Naive thymus-derived CD4-positive, alpha-beta T cell (primary cell): ENCODE measurements at regions not wholly inside any gene's neighbourhood (a gene's known extent, or its start where the extent isn't known, plus 50 kb on each side); places are given as distances from the start of the nearest gene placed in this dataset.

ENCODE experiments used
- ATAC-seq: fragments of 150-1000 bp; cut with Tn5 transposase; 2 replicates; pipeline ENCODE4 v1.10.0; 2021; ENCODE audit warnings: mild to moderate bottlenecking, moderate library complexity
- CTCF ChIA-PET: fragments of 350-600 bp; sonication (Branson Sonifier 250); formaldehyde crosslinking; loops from one replicate; lab custom pipeline; 2021; ENCODE audit warnings: antibody characterized with exemption; lab: Charles Lee
- POLR2A ChIA-PET: fragments of 350-600 bp; sonication (Branson Sonifier 250); formaldehyde crosslinking; loops from one replicate; lab custom pipeline; 2021; ENCODE audit warnings: antibody characterized with exemption, inconsistent platforms; lab: Charles Lee
- DNase-seq, 9 donors: peaks; one replicate each; pipeline versions ENCODE4 v3.0.0 to v3.0.0-alpha.2; 2020 to 2022; ENCODE audit warnings: mixed read lengths in 1 of 9
- H3K27ac ChIP-seq: one replicate; pipeline ENCODE4 v1.7.0; 2013; ENCODE audit warnings: mild to moderate bottlenecking, low read depth, low read length, moderate library complexity
- H3K27me3 ChIP-seq, 2 donors: one replicate each; pipeline ENCODE4 v1.7.0; 2013; ENCODE audit warnings: low read length in 2 of 2, mild to moderate bottlenecking in 2 of 2, moderate library complexity in 2 of 2; ENCODE audit not compliant: control insufficient read depth in 2 of 2, insufficient read depth in 2 of 2
- H3K36me3 ChIP-seq, 3 experiments: 1 replicate in 2 of 3; 2 replicates in 1 of 3; pipeline ENCODE4 v1.7.0; 2013; ENCODE audit warnings: low read length in 3 of 3, mild to moderate bottlenecking in 3 of 3, moderate library complexity in 1 of 3; ENCODE audit not compliant: insufficient read depth in 3 of 3, control insufficient read depth in 2 of 3
- H3K4me1 ChIP-seq, 2 donors: one replicate each; pipeline ENCODE4 v1.7.0; 2013; ENCODE audit warnings: low read length in 2 of 2, mild to moderate bottlenecking in 2 of 2, moderate library complexity in 1 of 2; ENCODE audit not compliant: control insufficient read depth in 2 of 2, insufficient read depth in 2 of 2
- H3K4me3 ChIP-seq: 2 replicates; pipeline ENCODE4 v1.7.0; 2013; ENCODE audit warnings: mild to moderate bottlenecking, low read length
- H3K9me3 ChIP-seq, 3 experiments: 1 replicate in 2 of 3; 2 replicates in 1 of 3; pipeline ENCODE4 v1.7.0; 2013; ENCODE audit warnings: low read length in 3 of 3; ENCODE audit not compliant: control insufficient read depth in 2 of 3
- H3K27ac Mint-ChIP-seq, 9 donors: one replicate each; pipeline ENCODE4 v1.8.0; 2020 to 2022; ENCODE audit warnings: mixed read lengths in 9 of 9, mild to moderate bottlenecking in 8 of 9, moderate library complexity in 5 of 9, inconsistent platforms in 2 of 9
- H3K27me3 Mint-ChIP-seq, 5 donors: one replicate each; pipeline ENCODE4 v1.8.0; 2021 to 2022; ENCODE audit warnings: mixed read lengths in 5 of 5, mild to moderate bottlenecking in 1 of 5
- H3K36me3 Mint-ChIP-seq, 5 donors: one replicate each; pipeline ENCODE4 v1.8.0; 2020 to 2022; ENCODE audit warnings: mixed read lengths in 5 of 5, mild to moderate bottlenecking in 3 of 5, inconsistent platforms in 1 of 5
- H3K4me1 Mint-ChIP-seq, 7 donors: one replicate each; pipeline ENCODE4 v1.8.0; 2020 to 2022; ENCODE audit warnings: mixed read lengths in 7 of 7, mild to moderate bottlenecking in 3 of 7, inconsistent platforms in 1 of 7
- H3K4me3 Mint-ChIP-seq, 10 donors: one replicate each; pipeline ENCODE4 v1.8.0; 2020 to 2022; ENCODE audit warnings: mild to moderate bottlenecking in 10 of 10, mixed read lengths in 10 of 10, moderate library complexity in 6 of 10, inconsistent platforms in 2 of 10
- H3K9me3 Mint-ChIP-seq, 11 donors: one replicate each; pipeline ENCODE4 v1.8.0; 2020 to 2022; ENCODE audit warnings: mixed read lengths in 11 of 11, mild to moderate bottlenecking in 4 of 11, inconsistent platforms in 1 of 11, moderate library complexity in 1 of 11
- intact Hi-C, 2 donors: fragments of 100-400 bp; cut with micrococcal nuclease; formaldehyde crosslinking; loops; one replicate each; pipeline ENCODE4 v1.15.1; 2023

- intact Hi-C loops = no loop called here
- Histone ChIP-seq H3K4me1 (no peaks in the 10 kb centered on the region), H3K27ac (no peak overlapping the region), H3K27me3 (no peaks in the 10 kb centered on the region), H3K9me3 (peaks cover 0 to 7% (median 0%) of the 10 kb centered on the region in 3 experiments), H3K4me3 (no peak overlapping the region), H3K36me3 (no peaks in the 10 kb centered on the region)
- Mint-ChIP-seq H3K4me1 (no peaks in the 10 kb centered on the region), H3K4me3 (no peak overlapping the region), H3K9me3 (peaks cover 4 to 36% (median 19%) of the 10 kb centered on the region in 11 donors), H3K36me3 (peaks cover 0 to 10% (median 0%) of the 10 kb centered on the region in 5 donors), H3K27me3 (peaks cover 0 to 34% (median 19%) of the 10 kb centered on the region in 5 donors), H3K27ac (no peak overlapping the region)
- ChIA-PET CTCF (no interaction called here), POLR2A (no interaction called here)
- ATAC-seq = no peak
- DNase-seq = no peak
Measured at GRCh38 chr14:101150039-101150610, 246.6 kb upstream of the RTL1 start.

GRCh38 chr14:101151226-101151926 lies 247.9 kb upstream of the RTL1 start:
- Histone ChIP-seq H3K9me3 (no peaks in the 10 kb centered on the region), H3K4me1 (no peaks in the 10 kb centered on the region), H3K27ac (no peak overlapping the region), H3K36me3 (no peaks in the 10 kb centered on the region), H3K27me3 (no peaks in the 10 kb centered on the region), H3K4me3 (no peak overlapping the region)
- DNase-seq (no peak), ATAC-seq (no peak)
- CTCF ChIA-PET = no interaction called here
- Mint-ChIP-seq H3K4me1 (no peaks in the 10 kb centered on the region), H3K27me3 (peaks cover 0 to 45% (median 26%) of the 10 kb centered on the region in 5 donors), H3K27ac (no peak overlapping the region), H3K36me3 (peaks cover 0 to 10% (median 0%) of the 10 kb centered on the region in 5 donors), H3K9me3 (peaks cover 3 to 25% (median 14%) of the 10 kb centered on the region in 11 donors), H3K4me3 (no peak overlapping the region)
- POLR2A ChIA-PET = no interaction called here
- intact Hi-C loops = no loop called here

- POLR2A ChIA-PET = no interaction called here
- Histone ChIP-seq H3K36me3 (no peaks in the 10 kb centered on the region), H3K27me3 (no peaks in the 10 kb centered on the region), H3K4me3 (no peak overlapping the region), H3K4me1 (no peaks in the 10 kb centered on the region), H3K27ac (no peak overlapping the region), H3K9me3 (no peaks in the 10 kb centered on the region)
- ATAC-seq = no peak
- Mint-ChIP-seq H3K4me3 (no peak overlapping the region), H3K27me3 (peaks cover 0 to 50% (median 26%) of the 10 kb centered on the region in 5 donors), H3K4me1 (no peaks in the 10 kb centered on the region), H3K27ac (no peak overlapping the region), H3K36me3 (peaks cover 0 to 10% (median 0%) of the 10 kb centered on the region in 5 donors), H3K9me3 (peaks cover 0 to 22% (median 12%) of the 10 kb centered on the region in 11 donors)
- CTCF ChIA-PET = no interaction called here
- intact Hi-C loops = no loop called here
- DNase-seq = no peak
Measured at GRCh38 chr14:101151927-101152305, 248.4 kb upstream of the RTL1 start.

GRCh38 chr14:101152855-101153254 lies 249.3 kb upstream of the RTL1 start:
- Mint-ChIP-seq H3K27ac (no peak overlapping the region), H3K4me1 (no peaks in the 10 kb centered on the region), H3K27me3 (peaks cover 5 to 57% (median 30%) of the 10 kb centered on the region in 5 donors), H3K9me3 (peaks cover 0 to 12% (median 6%) of the 10 kb centered on the region in 11 donors), H3K36me3 (peaks cover 0 to 7% (median 0%) of the 10 kb centered on the region in 5 donors), H3K4me3 (no peak overlapping the region)
- intact Hi-C loops = no loop called here
- H3K27me3 ChIP-seq = no peaks in the 10 kb centered on the region
- ChIA-PET POLR2A (no interaction called here), CTCF (interaction anchor here (0.6 kb wide), 1 partner anchor 49 kb away, joined by 3 read pairs; no protein-coding TSS in a partner anchor)
- H3K4me3 ChIP-seq = no peak overlapping the region
- no peaks in the 10 kb centered on the region for H3K9me3 ChIP-seq
- H3K27ac ChIP-seq = no peak overlapping the region
- DNase-seq = no peak
- no peaks in the 10 kb centered on the region for H3K36me3 ChIP-seq
- no peak for ATAC-seq
- H3K4me1 ChIP-seq = no peaks in the 10 kb centered on the region

- peaks cover 0 to 5% (median 0%) of the 10 kb centered on the region in 11 donors for H3K9me3 Mint-ChIP-seq
- Histone ChIP-seq H3K27ac (no peak overlapping the region), H3K4me1 (no peaks in the 10 kb centered on the region), H3K27me3 (no peaks in the 10 kb centered on the region), H3K36me3 (no peaks in the 10 kb centered on the region), H3K9me3 (no peaks in the 10 kb centered on the region), H3K4me3 (no peak overlapping the region)
- intact Hi-C loops = no loop called here
- no peaks in the 10 kb centered on the region for H3K36me3 Mint-ChIP-seq
- ChIA-PET POLR2A (no interaction called here), CTCF (no interaction called here)
- no peak overlapping the region for H3K27ac Mint-ChIP-seq
- no peak overlapping the region for H3K4me3 Mint-ChIP-seq
- peaks cover 5 to 51% (median 35%) of the 10 kb centered on the region in 5 donors for H3K27me3 Mint-ChIP-seq
- ATAC-seq (no peak), DNase-seq (no peak)
- no peaks in the 10 kb centered on the region for H3K4me1 Mint-ChIP-seq
Measured at GRCh38 chr14:101153691-101154090, 250.2 kb upstream of the RTL1 start.

- Mint-ChIP-seq H3K4me1 (no peaks in the 10 kb centered on the region), H3K27ac (no peak overlapping the region), H3K36me3 (no peaks in the 10 kb centered on the region), H3K4me3 (no peak overlapping the region), H3K27me3 (peaks cover 14 to 65% (median 42%) of the 10 kb centered on the region in 5 donors), H3K9me3 (peaks cover 0 to 2% (median 0%) of the 10 kb centered on the region in 11 donors)
- Histone ChIP-seq H3K36me3 (no peaks in the 10 kb centered on the region), H3K9me3 (no peaks in the 10 kb centered on the region), H3K27me3 (no peaks in the 10 kb centered on the region), H3K4me3 (no peak overlapping the region), H3K27ac (no peak overlapping the region), H3K4me1 (no peaks in the 10 kb centered on the region)
- no peak for DNase-seq
- no peak for ATAC-seq
- ChIA-PET POLR2A (no interaction called here), CTCF (no interaction called here)
- intact Hi-C loops = no loop called here
Measured at GRCh38 chr14:101155575-101155974, 252.1 kb upstream of the RTL1 start.
